IMR-90 (cell line): ENCODE measurements at regions not wholly inside any gene's neighbourhood (a gene's known extent, or its start where the extent isn't known, plus 50 kb on each side); places are given as distances from the start of the nearest gene placed in this dataset.

Experiments used
- ATAC-seq: fragments of 200-7000 bp; cut with Tn5 transposase; 2 replicates; pipeline ENCODE4 v1.9.1; 2020; ENCODE audit warnings: low read depth, mild to moderate bottlenecking, moderate library complexity
- BruUV-seq: library from RNA; stranded (reverse); fragments of 400-500 nt; replicated peaks from 2 replicates; lab custom pipeline; 2021; lab: Mats Ljungman, UMichigan
- CTCF ChIA-PET: fragments of 300-600 bp; formaldehyde crosslinking; extraction: SDS; loops from one replicate; lab custom pipeline; 2021; ENCODE audit warnings: antibody characterized with exemption; lab: Yijun Ruan, JAX
- POLR2A ChIA-PET: fragments of 300-600 bp; sonication (Branson Sonifier 250); formaldehyde crosslinking; loops from one replicate; lab custom pipeline; 2022; ENCODE audit warnings: antibody characterized with exemption; ENCODE audit not compliant: unreplicated experiment; lab: Charles Lee
- DNase-seq: peaks from one replicate; pipeline ENCODE4 v3.0.0; 2013
- H2AFZ ChIP-seq: replicated peaks from 2 replicates; pipeline ENCODE3; 2013; ENCODE audit warnings: low read length, mild to moderate bottlenecking; ENCODE audit not compliant: poor library complexity
- H2AK5ac ChIP-seq: 2 replicates; pipeline ENCODE4 v1.6.1; 2013; ENCODE audit warnings: low read depth, low read length, inconsistent platforms
- H2AK9ac ChIP-seq: replicated peaks from 2 replicates; pipeline ENCODE3; 2013; ENCODE audit warnings: mild to moderate bottlenecking, low read depth, low read length, moderate library complexity; ENCODE audit not compliant: poor library complexity
- H2BK120ac ChIP-seq: 2 replicates; pipeline ENCODE4 v1.6.1; 2013; ENCODE audit warnings: low read depth, low read length, inconsistent platforms
- H2BK15ac ChIP-seq: 3 replicates; pipeline ENCODE4 v1.6.1; 2013; ENCODE audit warnings: low read depth, low read length, inconsistent platforms
- H2BK20ac ChIP-seq: 2 replicates; pipeline ENCODE4 v1.6.1; 2013; ENCODE audit warnings: low read depth, mild to moderate bottlenecking, inconsistent platforms, low read length, moderate library complexity
- H2BK5ac ChIP-seq: 2 replicates; pipeline ENCODE4 v1.6.1; 2013; ENCODE audit warnings: mild to moderate bottlenecking, low read depth, low read length, inconsistent platforms; ENCODE audit not compliant: poor library complexity, severe bottlenecking
- H3K14ac ChIP-seq: replicated peaks from 2 replicates; pipeline ENCODE4 v1.6.1; 2013; ENCODE audit warnings: low read depth, low read length, inconsistent platforms
- H3K18ac ChIP-seq: 2 replicates; pipeline ENCODE4 v1.6.1; 2013; ENCODE audit warnings: low read depth, low read length, control low read depth
- H3K23ac ChIP-seq: 2 replicates; pipeline ENCODE4 v1.6.1; 2013; ENCODE audit warnings: low read depth, low read length, inconsistent platforms
- H3K27ac ChIP-seq: 2 replicates; pipeline ENCODE4 v1.5.1; 2013; ENCODE audit warnings: mild to moderate bottlenecking, control low read depth, low read length; ENCODE audit not compliant: insufficient read depth
- H3K27me3 ChIP-seq: 2 replicates; pipeline ENCODE4 v1.6.1; 2013; ENCODE audit warnings: low read length; ENCODE audit not compliant: control insufficient read depth, insufficient read depth
- H3K36me3 ChIP-seq: 2 replicates; pipeline ENCODE4 v1.6.1; 2013; ENCODE audit warnings: low read length, mixed read lengths; ENCODE audit not compliant: control insufficient read depth, insufficient read depth
- H3K4ac ChIP-seq: 2 replicates; pipeline ENCODE4 v1.6.1; 2013; ENCODE audit warnings: low read depth, low read length, inconsistent platforms
- H3K4me1 ChIP-seq: 2 replicates; pipeline ENCODE4 v1.6.1; 2013; ENCODE audit warnings: low read length, mixed read lengths; ENCODE audit not compliant: control insufficient read depth, insufficient read depth
- H3K4me2 ChIP-seq: 2 replicates; pipeline ENCODE4 v1.6.1; 2013; ENCODE audit warnings: low read depth, mild to moderate bottlenecking, control low read depth, low read length, moderate library complexity
- H3K4me3 ChIP-seq: 2 replicates; pipeline ENCODE4 v1.5.1; 2013; ENCODE audit warnings: low read depth, mild to moderate bottlenecking, control low read depth, low read length, moderate library complexity; ENCODE audit not compliant: insufficient read depth
- H3K56ac ChIP-seq: 2 replicates; pipeline ENCODE4 v1.6.1; 2013; ENCODE audit warnings: low read length, inconsistent platforms; ENCODE audit not compliant: insufficient read depth; ENCODE audit errors: extremely low read depth
- H3K79me1 ChIP-seq, 2 experiments: 2 replicates each; pipeline ENCODE4 v1.6.1; 2013; ENCODE audit warnings: low read length in 2 of 2, inconsistent platforms in 1 of 2, low read depth in 1 of 2
- H3K9ac ChIP-seq: 2 replicates; pipeline ENCODE4 v1.6.1; 2013; ENCODE audit warnings: low read depth, low read length, control low read depth
- H3K9me1 ChIP-seq: 2 replicates; pipeline ENCODE4 v1.6.1; 2013; ENCODE audit warnings: low read length, inconsistent platforms; ENCODE audit not compliant: insufficient read depth
- H3K9me3 ChIP-seq: 2 replicates; pipeline ENCODE4 v1.6.1; 2013; ENCODE audit warnings: low read length; ENCODE audit not compliant: control insufficient read depth, insufficient read depth
- H4K20me1 ChIP-seq: 2 replicates; pipeline ENCODE4 v1.6.1; 2013; ENCODE audit warnings: low read length, inconsistent platforms; ENCODE audit not compliant: insufficient read depth
- H4K5ac ChIP-seq: 2 replicates; pipeline ENCODE4 v1.6.1; 2013; ENCODE audit warnings: mild to moderate bottlenecking, low read depth, low read length, control low read depth
- H4K8ac ChIP-seq, 2 experiments: 2 replicates each; pipeline ENCODE4 v1.6.1; 2013; ENCODE audit warnings: low read depth in 2 of 2, low read length in 2 of 2, control low read depth in 1 of 2, inconsistent platforms in 1 of 2
- H4K91ac ChIP-seq: 2 replicates; pipeline ENCODE4 v1.6.1; 2013; ENCODE audit warnings: low read depth, low read length, inconsistent platforms; ENCODE audit not compliant: insufficient read depth
- ELK1 ChIP-seq: fragments of 150-350 bp; IDR thresholded peaks from 2 replicates; pipeline ENCODE4 v1.6.1; 2016; ENCODE audit warnings: low read depth, mild to moderate bottlenecking, low read length, moderate library complexity, borderline replicate concordance
- FOS ChIP-seq: fragments of 150-350 bp; IDR thresholded peaks from 2 replicates; pipeline ENCODE4 v1.6.1; 2016; ENCODE audit warnings: low read depth, low read length
- MAFK ChIP-seq: IDR thresholded peaks from 2 replicates; pipeline ENCODE4 v1.6.1; 2012; ENCODE audit warnings: low read depth, low read length, improper control_type of control experiment
- MAZ ChIP-seq: IDR thresholded peaks from 2 replicates; pipeline ENCODE4 v1.6.1; 2012; ENCODE audit warnings: low read depth, mild to moderate bottlenecking, low read length, improper control_type of control experiment, moderate library complexity, borderline replicate concordance
- RAD21 ChIP-seq: IDR thresholded peaks from 2 replicates; pipeline ENCODE4 v1.6.1; 2012; ENCODE audit warnings: low read length, improper control_type of control experiment
- SMC3 ChIP-seq: fragments of 150-350 bp; IDR thresholded peaks from 2 replicates; pipeline ENCODE4 v1.6.1; 2016; ENCODE audit warnings: low read depth, mild to moderate bottlenecking, antibody characterized with exemption, low read length, moderate library complexity
- WGBS, 2 experiments: methylation state at CpG; one replicate each; pipeline versions ENCODE4 v1.1.5 to v1.1.7; 2013; ENCODE audit warnings: missing lambda C conversion rate in 2 of 2; ENCODE audit not compliant: insufficient read length in 1 of 2; ENCODE audit errors: extremely low coverage in 2 of 2; 5-methylcytosine and 5-hydroxymethylcytosine counted together
- dilution Hi-C: fragments of 300-500 bp; cut with HindIII; formaldehyde crosslinking; loops from one replicate; pipeline ENCODE4 v1.14.3; 2018; ENCODE audit warnings: low sequenced_read_pairs; ENCODE audit not compliant: unreplicated experiment
- in situ Hi-C: fragments of 300-500 bp; cut with MboI; formaldehyde crosslinking; loops from 3 replicates; pipeline ENCODE4 v1.14.3; 2019; ENCODE audit warnings: low sequenced_read_pairs, inconsistent platforms, mixed read lengths
- intact Hi-C: fragments of 100-400 bp; cut with micrococcal nuclease; formaldehyde crosslinking; loops from 2 replicates; pipeline ENCODE4 v1.10.0; 2022
- TF ChIP-seq, protein P1 (sequence below): fragments of 150-350 bp; IDR thresholded peaks from 2 replicates; pipeline ENCODE4 v1.6.1; 2017; ENCODE audit warnings: mild to moderate bottlenecking, antibody characterized with exemption, low read length, low read depth

- dilution Hi-C loops, result no loop called here
- no TSS peak for BruUV-seq
- no peak overlapping the region for H3K14ac ChIP-seq
- H2BK5ac ChIP-seq, result no peak overlapping the region
- intact Hi-C loops, result loop anchor here (5.0 to 10.0 kb wide), 2 partner anchors 208 to 231 kb away; partner anchors contain the start of gene CCNI
- H2BK120ac ChIP-seq, result no peak overlapping the region
- DNase-seq (no peak), ATAC-seq (no peak)
- H2BK15ac ChIP-seq, result no peak overlapping the region
- no peaks in the 10 kb centered on the region for H3K4me1 ChIP-seq
- no peak overlapping the region for H3K9ac ChIP-seq
- no peak overlapping the region for H3K56ac ChIP-seq
- no peak overlapping the region for H3K23ac ChIP-seq
- H3K9me3 ChIP-seq, result no peaks in the 10 kb centered on the region
- no peak overlapping the region for H2AK9ac ChIP-seq
- H3K9me1 ChIP-seq, result no peaks in the 10 kb centered on the region
- no peak overlapping the region for H2AFZ ChIP-seq
- no CpG with 5 or more reads among the region's 2 CpGs for WGBS, 2 experiments
- TF ChIP-seq FOS, result no peak
- no peak for TF ChIP-seq RAD21
- TF ChIP-seq, protein P1, sequence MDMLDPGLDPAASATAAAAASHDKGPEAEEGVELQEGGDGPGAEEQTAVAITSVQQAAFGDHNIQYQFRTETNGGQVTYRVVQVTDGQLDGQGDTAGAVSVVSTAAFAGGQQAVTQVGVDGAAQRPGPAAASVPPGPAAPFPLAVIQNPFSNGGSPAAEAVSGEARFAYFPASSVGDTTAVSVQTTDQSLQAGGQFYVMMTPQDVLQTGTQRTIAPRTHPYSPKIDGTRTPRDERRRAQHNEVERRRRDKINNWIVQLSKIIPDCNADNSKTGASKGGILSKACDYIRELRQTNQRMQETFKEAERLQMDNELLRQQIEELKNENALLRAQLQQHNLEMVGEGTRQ, result no peak
- TF ChIP-seq MAFK, result no peak
- no peak for TF ChIP-seq SMC3
- no peak for TF ChIP-seq ELK1
- TF ChIP-seq MAZ, result no peak
- no peak overlapping the region for H4K8ac ChIP-seq
- H3K4ac ChIP-seq, result no peak overlapping the region
- no peak overlapping the region for H2AK5ac ChIP-seq
- no peaks in the 10 kb centered on the region for H3K79me1 ChIP-seq
- no peaks in the 10 kb centered on the region for H3K36me3 ChIP-seq
- CTCF ChIA-PET, result no interaction called here
- no peak overlapping the region for H4K5ac ChIP-seq
- in situ Hi-C loops, result no loop called here
- no peak overlapping the region for H2BK20ac ChIP-seq
- no peaks in the 10 kb centered on the region; the same call in 1 of the 2 replicates for H3K27me3 ChIP-seq
- POLR2A ChIA-PET, result no interaction called here
- H3K27ac ChIP-seq, result no peak overlapping the region
- H3K4me3 ChIP-seq, result no peak overlapping the region
- H3K18ac ChIP-seq, result no peak overlapping the region
- H4K20me1 ChIP-seq, result no peaks in the 10 kb centered on the region; the same call in 1 of the 2 replicates
- no peak overlapping the region for H4K91ac ChIP-seq
- no peak overlapping the region for H3K4me2 ChIP-seq
These were observed 148.8 kb downstream of the CCNG2 start for GRCh38 chr4:77305766-77306165.
